CD14-positive monocyte (primary cell): ENCODE measurements at regions not wholly inside any gene's neighbourhood (a gene's known extent, or its start where the extent isn't known, plus 50 kb on each side); places are given as distances from the start of the nearest gene placed in this dataset.

Source experiments
- DNase-seq, 3 donors: peaks; one replicate each; pipeline ENCODE4 v3.0.0-alpha.2; 2011 to 2022
- H2AFZ ChIP-seq: 2 replicates; pipeline ENCODE4 v1.6.0; 2012; ENCODE audit warnings: mild to moderate bottlenecking, low read depth, low read length, inconsistent platforms; ENCODE audit not compliant: insufficient read depth, poor library complexity, severe bottlenecking
- H3K27ac ChIP-seq, 2 donors: 1 replicate in 1 of 2; 2 replicates in 1 of 2; pipeline ENCODE4 v1.5.1; 2012 to 2013; ENCODE audit warnings: low read length in 2 of 2, control low read depth in 1 of 2, inconsistent platforms in 1 of 2, low read depth in 1 of 2, mild to moderate bottlenecking in 1 of 2
- H3K27me3 ChIP-seq, 2 donors: one replicate each; pipeline versions ENCODE4 v1.6.0 to v1.6.1; 2011 to 2013; ENCODE audit warnings: low read length in 2 of 2; ENCODE audit not compliant: control insufficient read depth in 2 of 2, insufficient read depth in 2 of 2
- H3K36me3 ChIP-seq, 2 donors: replicated peaks in 1 of 2; 1 replicate in 1 of 2; 2 replicates in 1 of 2; pipeline versions ENCODE4 v1.5.1 to v1.6.1; 2012 to 2013; ENCODE audit warnings: low read length in 2 of 2, control low read depth in 1 of 2, inconsistent platforms in 1 of 2, mild to moderate bottlenecking in 1 of 2; ENCODE audit not compliant: insufficient read depth in 2 of 2, control insufficient read depth in 1 of 2
- H3K4me1 ChIP-seq, 2 donors: 1 replicate in 1 of 2; 2 replicates in 1 of 2; pipeline versions ENCODE4 v1.5.1 to v1.6.1; 2012 to 2013; ENCODE audit warnings: low read length in 2 of 2, control low read depth in 1 of 2, inconsistent platforms in 1 of 2, mild to moderate bottlenecking in 1 of 2, moderate library complexity in 1 of 2; ENCODE audit not compliant: insufficient read depth in 2 of 2, control insufficient read depth in 1 of 2
- H3K4me2 ChIP-seq: replicated peaks from 2 replicates; pipeline ENCODE3; 2012; ENCODE audit warnings: low read length, moderate library complexity, mild to moderate bottlenecking; ENCODE audit not compliant: poor library complexity, severe bottlenecking; ENCODE audit errors: extremely low read depth
- H3K4me3 ChIP-seq, 3 experiments: fragments of 200-600 bp in 1 of 3; sonication (generic) in 1 of 3; replicated peaks in 1 of 3; 1 replicate in 2 of 3; 2 replicates in 1 of 3; pipeline ENCODE4 v1.5.1; 2011 to 2013; ENCODE audit warnings: low read length in 3 of 3, mild to moderate bottlenecking in 3 of 3, control low read depth in 2 of 3, low read depth in 2 of 3, inconsistent platforms in 1 of 3, moderate library complexity in 1 of 3
- H3K79me2 ChIP-seq: 2 replicates; pipeline ENCODE4 v1.6.0; 2012; ENCODE audit warnings: mild to moderate bottlenecking, control low read depth, inconsistent platforms, low read length, moderate library complexity; ENCODE audit not compliant: insufficient read depth
- H3K9ac ChIP-seq: 2 replicates; pipeline ENCODE4 v1.6.0; 2017; ENCODE audit warnings: low read length, mild to moderate bottlenecking; ENCODE audit not compliant: insufficient read depth, poor library complexity, severe bottlenecking
- H3K9me3 ChIP-seq, 2 donors: replicated peaks in 1 of 2; 1 replicate in 1 of 2; 2 replicates in 1 of 2; pipeline versions ENCODE4 v1.5.1 to v1.6.1; 2012 to 2013; ENCODE audit warnings: low read length in 2 of 2, control low read depth in 1 of 2; ENCODE audit not compliant: control insufficient read depth in 1 of 2, insufficient read depth in 1 of 2
- H4K20me1 ChIP-seq: 2 replicates; pipeline ENCODE4 v1.6.0; 2012; ENCODE audit warnings: mild to moderate bottlenecking, low read length, control low read depth, moderate library complexity; ENCODE audit not compliant: insufficient read depth
- H3K27ac Mint-ChIP-seq, 7 donors: one replicate each; pipeline ENCODE4 v1.8.0; 2020; ENCODE audit warnings: mild to moderate bottlenecking in 7 of 7, mixed read lengths in 7 of 7, moderate library complexity in 6 of 7, inconsistent platforms in 2 of 7
- H3K27me3 Mint-ChIP-seq, 3 donors: one replicate each; pipeline ENCODE4 v1.8.0; 2021 to 2022; ENCODE audit warnings: low read depth in 3 of 3, mild to moderate bottlenecking in 3 of 3, mixed read lengths in 3 of 3, moderate library complexity in 3 of 3, inconsistent platforms in 1 of 3
- H3K36me3 Mint-ChIP-seq, 2 donors: one replicate each; pipeline ENCODE4 v1.8.0; 2020; ENCODE audit warnings: mixed read lengths in 2 of 2, inconsistent platforms in 1 of 2, mild to moderate bottlenecking in 1 of 2
- H3K4me1 Mint-ChIP-seq: one replicate; pipeline ENCODE4 v1.8.0; 2020; ENCODE audit warnings: mild to moderate bottlenecking, mixed read lengths
- H3K4me3 Mint-ChIP-seq, 2 donors: one replicate each; pipeline ENCODE4 v1.8.0; 2020; ENCODE audit warnings: mild to moderate bottlenecking in 2 of 2, mixed read lengths in 2 of 2, moderate library complexity in 1 of 2
- H3K9me3 Mint-ChIP-seq, 7 donors: one replicate each; pipeline ENCODE4 v1.8.0; 2020 to 2022; ENCODE audit warnings: mixed read lengths in 7 of 7, mild to moderate bottlenecking in 6 of 7, moderate library complexity in 6 of 7, inconsistent platforms in 2 of 7
- WGBS: methylation state at CpG from one replicate; pipeline ENCODE4 v1.1.5; 2013; ENCODE audit warnings: missing lambda C conversion rate; ENCODE audit not compliant: insufficient coverage; 5-methylcytosine and 5-hydroxymethylcytosine counted together
- intact Hi-C, 2 donors: fragments of 100-400 bp; cut with micrococcal nuclease; formaldehyde crosslinking; loops; one replicate each; pipeline versions ENCODE4 v1.15.0 to v1.15.1; 2023
- TF ChIP-seq, protein P1 (sequence below): fragments of 200-600 bp; IDR thresholded peaks from one replicate; pipeline ENCODE4 v1.8.0; 2022; ENCODE audit warnings: antibody characterized with exemption, mild to moderate bottlenecking

GRCh38 chr2:134002391-134002790, 251.5 kb upstream of the MGAT5 start:
- H3K4me1 Mint-ChIP-seq = no peaks in the 10 kb centered on the region
- Histone ChIP-seq H3K4me1 (no peaks in the 10 kb centered on the region), H3K79me2 (no peaks in the 10 kb centered on the region), H3K9me3 (no peaks in the 10 kb centered on the region), H2AFZ (no peak overlapping the region), H3K27ac (no peak overlapping the region), H3K4me2 (no peak overlapping the region), H3K36me3 (no peaks in the 10 kb centered on the region), H3K27me3 (no peaks in the 10 kb centered on the region), H4K20me1 (no peaks in the 10 kb centered on the region), H3K4me3 (no peak overlapping the region), H3K9ac (no peak overlapping the region)
- no peak for DNase-seq
- peaks cover 0 to 12% (median 0%) of the 10 kb centered on the region in 7 donors for H3K9me3 Mint-ChIP-seq
- peaks cover 6 to 12% (median 8%) of the 10 kb centered on the region in 3 donors for H3K27me3 Mint-ChIP-seq
- H3K27ac Mint-ChIP-seq = no peak overlapping the region
- no peaks in the 10 kb centered on the region for H3K36me3 Mint-ChIP-seq
- TF ChIP-seq, protein P1, sequence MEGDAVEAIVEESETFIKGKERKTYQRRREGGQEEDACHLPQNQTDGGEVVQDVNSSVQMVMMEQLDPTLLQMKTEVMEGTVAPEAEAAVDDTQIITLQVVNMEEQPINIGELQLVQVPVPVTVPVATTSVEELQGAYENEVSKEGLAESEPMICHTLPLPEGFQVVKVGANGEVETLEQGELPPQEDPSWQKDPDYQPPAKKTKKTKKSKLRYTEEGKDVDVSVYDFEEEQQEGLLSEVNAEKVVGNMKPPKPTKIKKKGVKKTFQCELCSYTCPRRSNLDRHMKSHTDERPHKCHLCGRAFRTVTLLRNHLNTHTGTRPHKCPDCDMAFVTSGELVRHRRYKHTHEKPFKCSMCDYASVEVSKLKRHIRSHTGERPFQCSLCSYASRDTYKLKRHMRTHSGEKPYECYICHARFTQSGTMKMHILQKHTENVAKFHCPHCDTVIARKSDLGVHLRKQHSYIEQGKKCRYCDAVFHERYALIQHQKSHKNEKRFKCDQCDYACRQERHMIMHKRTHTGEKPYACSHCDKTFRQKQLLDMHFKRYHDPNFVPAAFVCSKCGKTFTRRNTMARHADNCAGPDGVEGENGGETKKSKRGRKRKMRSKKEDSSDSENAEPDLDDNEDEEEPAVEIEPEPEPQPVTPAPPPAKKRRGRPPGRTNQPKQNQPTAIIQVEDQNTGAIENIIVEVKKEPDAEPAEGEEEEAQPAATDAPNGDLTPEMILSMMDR = no peak
- H3K4me3 Mint-ChIP-seq = no peak overlapping the region
- 86% methylated on average over 1 of the region's 1 CpG for WGBS
- intact Hi-C loops = no loop called here

DNA sequence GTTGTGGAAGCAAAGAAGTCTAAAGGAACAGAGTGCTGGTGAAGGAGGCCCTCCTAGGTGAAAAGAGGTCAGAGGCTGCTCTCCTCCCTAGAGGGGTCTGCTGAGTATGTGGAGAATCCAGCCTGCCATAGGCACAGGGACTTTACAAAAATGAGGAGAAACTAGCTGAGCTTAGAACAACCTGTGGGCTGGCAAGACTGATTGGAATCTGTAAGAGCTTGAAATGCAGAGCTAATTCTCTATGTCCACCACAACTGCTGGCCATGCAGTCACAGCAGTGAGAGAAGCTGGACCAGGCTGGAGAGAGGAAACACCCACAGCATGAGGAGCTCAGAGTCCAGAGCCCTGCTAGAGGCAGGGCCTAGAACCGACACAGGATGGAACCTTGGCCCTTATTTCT, 251.0 kb upstream of the MGAT5 start:
- H2AFZ ChIP-seq = no peak overlapping the region
- Mint-ChIP-seq H3K36me3 (no peaks in the 10 kb centered on the region), H3K4me1 (no peaks in the 10 kb centered on the region), H3K4me3 (no peak overlapping the region), H3K27me3 (peaks cover 6 to 15% (median 8%) of the 10 kb centered on the region in 3 donors), H3K27ac (no peak overlapping the region), H3K9me3 (peaks cover 0 to 12% (median 2%) of the 10 kb centered on the region in 7 donors)
- no CpG with 5 or more reads among the region's 1 CpG for WGBS
- H4K20me1 ChIP-seq = no peaks in the 10 kb centered on the region
- H3K4me2 ChIP-seq = no peak overlapping the region
- no peak overlapping the region for H3K9ac ChIP-seq
- H3K79me2 ChIP-seq = no peaks in the 10 kb centered on the region
- no peaks in the 10 kb centered on the region for H3K4me1 ChIP-seq
- TF ChIP-seq, protein P1 = no peak
- intact Hi-C loops = no loop called here
- H3K4me3 ChIP-seq = no peak overlapping the region
- H3K27ac ChIP-seq = no peak overlapping the region
- DNase-seq = no peak
- H3K36me3 ChIP-seq = no peaks in the 10 kb centered on the region
- no peaks in the 10 kb centered on the region for H3K27me3 ChIP-seq
- no peaks in the 10 kb centered on the region for H3K9me3 ChIP-seq
